ELF-1 (cell line): ENCODE measurements at regions not wholly inside any gene's neighbourhood (a gene's known extent, or its start where the extent isn't known, plus 50 kb on each side); places are given as distances from the start of the nearest gene placed in this dataset.
"Not testable (repeated sequence)": the region's sequence is repeated elsewhere in the genome, so short reads cannot be mapped to it uniquely, and the experiment has no call there.

ENCODE experiments used
- DNase-seq: peaks from one replicate; pipeline ENCODE4 v3.0.0-alpha.2; 2016; ENCODE audit warnings: low read depth, low spot score

GRCh38 chr7:119703895-119704294 lies 569.1 kb upstream of the KCND2 start:
- DNase-seq, result no peak

GRCh38 chr7:119706608-119707007 lies 566.4 kb upstream of the KCND2 start:
- no peak for DNase-seq

GRCh38 chr7:119708891-119709290 lies 564.1 kb upstream of the KCND2 start:
- DNase-seq, result no peak

- DNase-seq, result no peak
Measured at GRCh38 chr7:119711104-119711503, 561.9 kb upstream of the KCND2 start.

- no peak for DNase-seq
Measured at GRCh38 chr7:119712886-119713462, 560.0 kb upstream of the KCND2 start.

GRCh38 chr7:119713606-119714005 lies 559.4 kb upstream of the KCND2 start:
- no peak for DNase-seq

GRCh38 chr7:119720541-119720940 lies 552.4 kb upstream of the KCND2 start:
- no peak for DNase-seq

GRCh38 chr7:119724041-119724792 lies 548.8 kb upstream of the KCND2 start:
- no peak for DNase-seq

GRCh38 chr7:119733127-119733879 lies 539.7 kb upstream of the KCND2 start:
- no peak for DNase-seq

GRCh38 chr7:119737390-119737789 lies 535.6 kb upstream of the KCND2 start:
- no peak for DNase-seq

GRCh38 chr7:119745280-119745679 lies 527.7 kb upstream of the KCND2 start:
- DNase-seq, result not testable (repeated sequence)

GRCh38 chr7:119748251-119748860 lies 524.6 kb upstream of the KCND2 start:
- no peak for DNase-seq

GRCh38 chr7:119748991-119749390 lies 524.0 kb upstream of the KCND2 start:
- DNase-seq, result no peak

- no peak for DNase-seq
Measured at GRCh38 chr7:119756687-119757086, 516.3 kb upstream of the KCND2 start.

GRCh38 chr7:119758254-119758653 lies 514.7 kb upstream of the KCND2 start:
- DNase-seq, result no peak

GRCh38 chr7:119761776-119762175 lies 511.2 kb upstream of the KCND2 start:
- no peak for DNase-seq

GRCh38 chr7:119782286-119782685 lies 490.7 kb upstream of the KCND2 start:
- DNase-seq, result no peak

GRCh38 chr7:119783799-119784198 lies 489.2 kb upstream of the KCND2 start:
- no peak for DNase-seq

- no peak for DNase-seq
Measured at GRCh38 chr7:119802147-119802546, 470.8 kb upstream of the KCND2 start.

GRCh38 chr7:119825091-119825655 lies 447.8 kb upstream of the KCND2 start:
- no peak for DNase-seq

- DNase-seq, result no peak
Measured at GRCh38 chr7:119826547-119826946, 446.4 kb upstream of the KCND2 start.

- no peak for DNase-seq
Measured at GRCh38 chr7:119838444-119838843, 434.5 kb upstream of the KCND2 start.
